SHP77 (cell line): ENCODE measurements at regions not wholly inside any gene's neighbourhood (a gene's known extent, or its start where the extent isn't known, plus 50 kb on each side); places are given as distances from the start of the nearest gene placed in this dataset.
"Not testable (repeated sequence)": the region's sequence is repeated elsewhere in the genome, so short reads cannot be mapped to it uniquely, and the experiment has no call there.

Experiments
- DNase-seq, 2 experiments: peaks; one replicate each; lab custom pipeline; 2025; lab: John Stamatoyannopoulos, UW

DNA sequence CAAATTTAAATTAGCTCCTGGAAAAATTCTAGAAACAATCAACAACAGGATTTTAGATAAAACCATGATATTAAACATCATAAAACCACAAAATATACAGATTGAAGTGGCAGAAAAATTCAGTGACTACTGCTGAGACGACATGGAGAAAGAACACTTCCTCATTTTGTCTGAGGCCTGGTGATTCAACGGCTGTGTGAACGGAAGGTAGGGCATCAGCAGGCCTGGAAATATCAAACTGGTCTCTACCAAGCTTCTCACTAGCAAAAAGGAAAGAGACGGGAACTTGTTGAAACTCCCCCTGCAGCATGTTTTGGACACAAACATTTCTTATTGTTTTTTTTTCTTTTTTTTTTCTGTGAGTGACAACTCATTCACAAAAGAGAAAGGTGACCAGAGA lies 58.0 kb upstream of the AHI1 start:
- DNase-seq: no peak

DNA sequence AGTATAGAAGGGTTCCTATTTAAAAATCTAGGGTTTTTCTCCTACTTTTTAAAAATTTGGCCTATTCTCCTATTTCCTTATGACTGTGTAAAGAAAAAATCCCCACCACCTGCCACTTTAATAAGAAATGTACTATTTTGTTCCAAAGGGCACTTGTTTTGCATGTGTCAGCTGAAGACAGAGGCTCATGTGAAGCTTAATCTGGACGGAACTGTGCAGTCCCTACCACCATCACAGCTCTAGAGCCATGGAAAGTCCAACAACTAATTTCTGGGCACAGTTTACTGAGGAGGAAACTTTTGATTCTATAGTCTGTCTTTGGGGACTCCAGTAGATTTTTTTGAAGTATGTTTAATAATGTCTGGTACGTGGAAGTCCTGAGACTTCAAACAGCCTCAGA lies 60.0 kb upstream of the AHI1 start:
- DNase-seq: no peak

DNA sequence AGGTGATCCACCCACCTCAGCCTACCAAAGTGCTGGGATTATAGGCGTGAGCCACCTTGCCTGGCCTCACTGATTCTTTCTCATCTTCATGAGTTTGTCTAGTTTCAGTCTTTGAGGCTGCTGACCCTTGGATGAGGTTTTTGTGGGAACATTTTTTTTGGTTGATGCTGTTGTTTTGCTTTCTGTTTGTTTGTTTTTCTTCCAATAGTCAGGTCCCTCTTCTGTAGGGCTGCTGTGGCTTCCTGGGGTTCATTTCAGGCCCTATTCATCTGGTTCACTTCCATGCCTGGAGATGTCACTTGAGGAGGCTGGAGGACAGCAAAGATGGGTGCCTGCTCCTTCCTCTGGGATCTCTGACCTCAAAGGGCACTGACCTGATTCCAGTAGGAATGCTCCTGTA lies 68.1 kb upstream of the AHI1 start:
- not testable (repeated sequence) for DNase-seq

DNA sequence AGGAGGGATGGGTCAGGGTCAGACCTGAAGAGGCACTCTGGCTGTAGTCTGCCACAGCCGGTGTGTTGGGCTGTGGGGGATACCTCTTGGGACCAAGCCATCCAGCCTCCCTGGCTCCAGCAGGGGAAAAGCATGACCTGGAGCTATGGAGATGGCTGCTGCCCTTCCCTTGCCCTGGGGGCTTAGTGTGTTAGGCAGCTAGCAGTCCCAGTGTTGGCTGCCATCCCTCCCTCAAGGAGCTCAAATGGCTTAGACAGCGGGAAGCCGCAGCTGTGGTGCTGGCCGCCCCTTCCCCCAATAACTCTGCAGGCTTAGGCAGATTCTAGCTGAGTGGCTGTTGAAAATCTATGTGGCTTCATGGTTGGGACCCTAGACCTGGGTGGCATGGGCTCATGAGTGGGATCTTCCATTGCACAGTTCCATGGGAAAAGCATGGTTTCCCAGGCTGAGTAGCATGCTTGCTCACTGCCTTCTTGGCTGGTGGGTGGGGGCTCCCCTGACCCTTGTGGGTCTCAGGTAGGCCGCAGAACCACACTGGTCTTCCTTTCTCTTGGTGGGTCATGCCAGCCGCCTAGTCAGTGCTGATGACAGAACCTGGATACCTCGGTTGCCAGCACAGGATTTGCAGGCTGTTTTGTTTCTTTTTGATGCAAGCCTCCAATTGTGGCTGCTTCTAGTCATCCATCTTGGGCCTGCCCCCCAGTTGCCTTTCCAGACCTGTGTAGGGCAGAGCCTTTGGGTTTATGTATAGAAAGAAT lies 69.0 kb upstream of the AHI1 start:
- DNase-seq: no peak

DNA sequence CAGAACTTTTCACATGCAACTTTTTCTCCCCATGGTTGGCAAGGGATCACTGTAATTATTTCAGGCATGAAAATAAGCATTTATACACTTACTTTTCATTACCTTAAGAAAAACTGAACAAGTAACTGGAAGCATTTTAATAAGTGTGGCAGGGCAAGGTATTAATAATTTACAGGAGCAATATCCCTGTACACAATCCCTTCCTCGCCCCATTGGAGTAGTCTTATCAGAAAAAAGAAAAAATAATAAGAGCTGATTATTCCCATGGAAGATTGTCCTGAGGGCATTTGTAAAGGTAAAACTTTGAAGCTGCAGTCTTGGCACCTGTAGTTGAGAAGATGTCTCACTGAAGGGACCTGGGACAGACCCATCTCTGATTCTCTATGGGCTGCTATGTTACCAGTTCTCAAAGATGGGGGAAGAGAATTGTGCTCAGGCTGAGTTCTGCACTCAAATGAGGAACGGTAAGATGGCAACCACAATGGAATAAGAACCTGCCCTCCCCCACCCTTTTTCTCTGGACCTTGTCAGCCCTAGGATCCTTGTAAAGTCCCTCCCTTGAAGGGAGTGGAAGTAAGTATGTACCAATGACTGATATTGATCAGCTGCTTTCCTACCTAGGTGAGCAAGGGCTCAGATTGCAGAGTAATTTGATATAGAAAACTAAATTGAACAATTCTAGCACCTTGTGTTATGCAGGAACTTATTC lies 70.0 kb upstream of the AHI1 start:
- DNase-seq: no peak

DNA sequence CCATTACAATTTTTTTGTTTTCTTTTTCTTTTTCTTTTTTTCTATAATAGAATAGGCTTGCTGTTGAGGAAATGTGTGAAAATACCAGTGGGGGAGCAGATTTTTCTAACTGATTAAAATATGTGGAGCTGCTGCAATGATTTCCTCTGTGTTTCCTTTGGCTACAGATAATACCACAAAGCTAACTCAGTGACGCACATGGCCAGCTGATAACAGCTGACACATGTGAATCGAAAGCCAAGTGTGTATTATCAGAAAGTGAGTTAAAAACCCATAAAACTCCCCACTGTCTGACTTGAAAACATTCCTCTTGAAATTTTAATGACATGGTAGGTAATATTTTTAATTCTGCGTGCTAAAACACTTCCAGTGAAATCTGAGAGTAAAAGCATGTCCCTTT lies 70.8 kb upstream of the AHI1 start:
- peak; percentile 12 to 28 for DNase-seq

DNA sequence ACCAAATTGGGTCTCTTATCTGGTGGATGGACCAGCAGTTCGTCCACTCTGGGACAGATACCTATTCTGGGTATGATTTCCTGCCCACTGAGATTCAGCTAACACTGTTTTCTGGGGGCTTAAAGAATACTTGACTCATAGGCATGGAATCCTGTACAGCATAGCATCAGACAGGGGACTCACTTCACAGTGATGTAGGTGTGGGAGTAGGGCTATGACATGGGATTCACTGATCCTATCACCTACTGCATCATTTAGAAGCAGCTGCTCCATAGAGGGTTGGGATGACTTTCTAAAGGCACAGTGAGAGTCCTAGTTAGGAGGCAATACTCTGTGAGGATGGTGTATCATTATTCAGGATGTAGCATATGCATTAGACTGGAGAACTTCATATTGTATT lies 74.5 kb upstream of the AHI1 start:
- no peak for DNase-seq

DNA sequence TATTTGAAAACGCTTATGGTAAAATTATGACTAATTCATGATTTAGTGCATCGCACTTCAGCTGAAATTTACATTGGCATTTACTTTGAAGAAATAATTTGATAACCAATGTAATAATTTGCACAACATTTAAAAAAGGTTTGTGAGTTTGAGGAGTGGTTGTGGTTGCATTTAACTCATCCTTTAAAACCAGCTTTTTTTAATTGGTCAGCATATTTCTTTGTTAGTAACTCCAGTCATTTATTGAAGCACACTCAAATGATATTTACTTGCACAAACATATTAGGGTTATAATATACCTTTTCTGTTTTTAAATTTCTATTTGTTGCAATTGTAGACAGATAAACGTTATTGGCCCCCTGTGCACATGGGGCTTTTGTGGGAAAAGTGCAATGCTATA lies 78.1 kb upstream of the AHI1 start:
- no peak for DNase-seq

DNA sequence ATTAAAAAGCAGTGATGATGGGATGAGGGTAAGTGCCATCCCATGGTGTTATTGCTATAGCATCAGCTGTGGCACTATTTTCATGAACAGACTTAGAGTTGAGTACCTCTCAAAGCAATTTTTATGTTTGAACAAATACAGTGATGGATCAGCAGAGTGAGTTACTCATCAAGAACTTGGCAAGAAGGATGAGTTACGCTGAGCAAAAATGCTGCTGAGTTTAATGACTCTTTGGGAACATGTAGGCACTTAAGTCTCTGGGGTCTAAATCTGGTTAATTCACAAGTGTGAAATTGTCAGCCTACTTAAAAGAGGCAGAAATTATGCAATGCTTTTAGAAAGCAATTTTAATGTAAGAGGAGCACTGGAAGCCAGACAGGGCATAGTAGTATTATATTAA lies 78.5 kb upstream of the AHI1 start:
- DNase-seq: peak; percentile 15 to 52

DNA sequence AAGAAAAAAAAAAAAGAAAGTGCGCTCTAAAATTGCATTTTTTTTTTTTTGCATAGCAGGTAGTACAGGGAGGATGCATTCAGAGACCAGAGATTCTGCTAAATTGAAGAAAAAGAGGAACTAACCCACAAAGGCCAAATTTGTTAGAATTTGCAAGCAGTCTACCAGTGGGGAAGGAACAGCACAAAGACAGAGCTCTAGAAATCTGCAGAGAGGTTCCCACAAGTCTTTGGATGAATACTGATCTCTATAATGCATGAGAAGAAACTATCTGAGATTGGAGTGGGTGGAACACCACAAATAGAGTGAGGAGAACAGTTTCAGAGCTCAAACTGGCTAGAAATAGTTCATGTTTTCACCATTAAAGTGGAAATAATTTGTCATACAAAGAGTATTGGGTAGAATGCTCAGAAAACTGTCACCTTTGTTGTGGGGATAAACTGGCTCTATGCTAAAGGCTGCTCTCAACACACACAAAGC lies 79.6 kb upstream of the AHI1 start:
- DNase-seq: no peak

DNA sequence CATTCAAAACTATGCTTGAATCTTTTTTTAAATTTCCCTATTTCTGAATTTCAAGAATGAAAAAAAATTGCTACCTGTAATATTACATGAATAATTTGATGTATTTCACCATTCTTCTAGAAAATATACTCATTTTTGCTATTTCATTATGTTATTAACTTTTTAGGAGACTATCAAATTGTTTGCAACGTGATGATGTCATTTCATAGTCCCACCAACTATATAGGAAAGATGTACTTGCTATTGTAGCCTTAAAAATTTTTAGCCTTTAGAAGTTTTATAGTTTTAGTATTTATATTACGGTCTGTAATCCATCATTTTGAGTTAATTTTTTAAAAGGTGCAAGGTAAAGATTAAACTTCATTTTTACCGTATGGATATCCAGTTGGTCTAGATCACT lies 81.4 kb upstream of the AHI1 start:
- DNase-seq: no peak

DNA sequence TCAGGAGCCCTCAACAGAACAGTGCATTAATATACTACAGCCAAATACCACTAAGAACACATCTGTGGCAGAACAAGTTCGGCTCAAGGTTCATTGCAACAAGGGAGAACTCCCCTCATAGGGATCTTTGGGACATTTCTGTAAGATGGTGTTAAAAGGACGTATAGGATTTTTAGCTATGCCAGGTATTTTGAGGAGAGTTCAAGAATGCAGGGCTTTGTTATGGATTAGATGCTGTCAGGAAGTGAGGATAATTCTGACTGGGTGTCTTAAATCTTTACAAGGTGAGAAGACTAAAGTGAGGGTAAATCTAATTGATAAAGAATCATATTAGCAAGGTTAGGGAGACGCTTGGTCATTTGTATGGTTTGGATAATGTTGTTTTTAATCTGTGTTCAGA lies 83.7 kb upstream of the AHI1 start:
- no peak for DNase-seq

DNA sequence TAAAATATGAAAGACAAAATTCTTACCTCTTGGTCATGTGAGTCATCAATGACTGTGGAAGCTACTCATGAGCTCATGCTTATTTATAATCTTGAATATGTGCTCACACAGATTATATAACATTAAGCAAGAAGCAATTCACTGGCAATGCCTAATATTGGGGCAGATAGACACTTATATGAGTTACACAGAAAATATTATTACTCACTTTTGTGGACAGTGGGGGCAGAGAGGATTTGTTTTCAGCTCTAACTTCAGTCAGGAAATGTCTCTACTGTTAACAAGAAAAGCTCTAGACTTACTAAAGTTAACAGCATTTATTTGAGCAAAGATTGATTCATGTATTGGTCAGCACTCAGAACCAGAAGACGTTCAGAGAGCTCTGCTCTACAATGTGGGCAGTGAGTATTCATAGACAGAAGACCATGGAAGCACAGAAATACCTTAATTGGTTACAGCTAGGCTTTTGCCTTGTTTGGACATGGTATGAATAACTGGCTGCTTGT lies 85.8 kb upstream of the AHI1 start:
- no peak for DNase-seq

DNA sequence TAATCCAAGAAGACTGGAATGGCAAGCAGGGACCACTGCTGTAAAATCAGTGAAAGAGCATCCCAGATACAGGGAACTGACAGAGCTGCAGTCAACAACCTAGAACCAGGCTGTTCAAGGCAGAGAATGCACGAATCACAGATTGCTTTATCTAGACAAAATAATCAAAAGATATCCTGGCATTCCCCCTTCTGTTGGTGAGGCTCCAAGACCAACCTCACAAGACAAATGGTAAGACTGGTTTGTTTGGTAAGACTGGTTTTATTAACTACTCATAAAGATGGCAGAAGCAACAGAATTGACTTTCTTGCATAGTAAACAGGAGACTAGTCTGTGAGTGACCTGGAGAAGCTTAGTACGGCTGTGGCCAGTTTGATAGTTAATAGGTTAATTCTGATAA lies 88.8 kb upstream of the AHI1 start:
- DNase-seq: no peak

DNA sequence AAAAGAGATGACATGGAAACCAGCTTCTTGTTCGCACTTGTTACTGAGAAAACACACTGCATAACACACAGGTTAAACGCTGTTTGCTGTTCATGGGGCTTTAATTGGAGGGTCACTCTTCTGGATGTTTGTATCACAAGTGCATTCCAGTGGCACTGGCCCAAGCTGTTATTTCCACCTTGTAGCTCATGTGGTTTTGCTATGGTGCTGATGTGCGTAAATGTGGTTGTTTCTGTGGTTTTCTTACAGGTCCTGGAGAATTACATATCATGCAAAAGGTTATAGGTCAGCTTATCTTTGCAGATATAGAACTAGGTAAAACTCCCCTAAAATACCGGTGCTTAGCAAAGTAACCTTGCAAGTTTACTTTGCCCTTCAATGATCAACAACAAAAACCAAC lies 89.3 kb upstream of the AHI1 start:
- DNase-seq: no peak

DNA sequence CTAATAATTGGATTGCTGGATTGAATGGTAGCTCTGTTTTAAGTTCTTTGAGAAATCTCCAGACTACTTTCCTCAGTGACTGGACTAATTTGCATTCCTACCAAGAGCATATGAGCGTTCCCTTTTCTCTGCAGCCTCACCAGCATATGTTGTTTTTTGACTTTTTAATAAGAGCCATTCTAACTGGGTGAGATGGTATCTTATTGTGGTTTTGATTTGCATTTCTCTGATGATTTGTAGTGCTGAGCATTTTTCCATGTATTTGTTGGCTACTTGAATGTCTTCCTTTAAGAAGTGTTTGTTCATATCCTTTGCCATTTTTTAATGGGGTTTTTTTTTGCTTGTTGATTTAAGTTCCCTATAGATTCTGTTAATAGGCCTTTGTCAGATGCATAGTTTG lies 94.7 kb upstream of the AHI1 start:
- DNase-seq: no peak

DNA sequence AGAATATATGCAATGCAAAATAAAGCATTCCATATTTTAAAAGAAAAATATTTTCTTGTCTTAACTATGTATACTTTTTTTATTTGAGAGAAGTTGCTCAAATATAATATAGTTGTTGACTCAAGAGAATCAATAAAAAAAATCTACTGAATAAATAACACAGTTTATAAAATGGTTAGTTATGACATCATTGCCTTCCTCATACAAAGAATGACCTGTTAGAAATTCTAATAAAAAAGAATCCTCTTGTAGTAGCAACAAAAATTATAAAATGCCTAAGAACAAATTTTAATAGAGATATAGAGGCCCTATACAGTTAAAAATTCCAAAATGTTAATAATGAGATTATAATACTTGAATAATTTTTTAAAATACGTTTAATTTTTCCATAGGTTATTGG lies 96.5 kb upstream of the AHI1 start:
- DNase-seq: no peak

DNA sequence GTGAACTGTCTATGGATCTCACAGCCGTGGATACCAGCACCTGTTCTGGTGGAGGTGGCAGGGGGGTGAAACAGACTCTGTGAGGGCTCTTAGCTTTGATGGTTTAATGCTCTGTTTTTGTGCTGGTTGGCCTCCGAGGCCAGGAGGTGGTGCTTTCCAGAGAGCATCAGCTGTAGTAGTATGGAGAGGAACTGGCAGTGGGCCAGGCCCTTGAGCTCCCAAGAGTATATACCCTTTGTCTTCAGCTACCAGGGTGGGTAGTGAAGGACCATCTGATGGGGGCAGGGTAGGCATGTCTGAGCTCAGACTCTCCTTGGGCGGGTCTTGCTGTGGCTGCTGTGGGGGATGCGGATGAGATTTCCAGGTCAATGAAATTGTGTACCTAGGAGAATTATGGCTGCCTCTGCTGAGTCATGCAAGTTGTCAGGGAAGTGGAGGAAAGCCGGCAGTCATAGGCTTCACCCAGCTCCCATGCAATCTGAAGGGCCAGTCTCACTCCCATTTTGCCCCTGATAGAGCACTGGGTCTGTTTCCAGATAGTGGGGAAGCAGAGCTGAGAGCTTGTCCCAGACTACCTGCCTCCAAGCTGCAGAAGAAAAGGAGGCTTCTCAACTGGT lies 102.7 kb upstream of the AHI1 start:
- peak; percentile 93 to 94 for DNase-seq

DNA sequence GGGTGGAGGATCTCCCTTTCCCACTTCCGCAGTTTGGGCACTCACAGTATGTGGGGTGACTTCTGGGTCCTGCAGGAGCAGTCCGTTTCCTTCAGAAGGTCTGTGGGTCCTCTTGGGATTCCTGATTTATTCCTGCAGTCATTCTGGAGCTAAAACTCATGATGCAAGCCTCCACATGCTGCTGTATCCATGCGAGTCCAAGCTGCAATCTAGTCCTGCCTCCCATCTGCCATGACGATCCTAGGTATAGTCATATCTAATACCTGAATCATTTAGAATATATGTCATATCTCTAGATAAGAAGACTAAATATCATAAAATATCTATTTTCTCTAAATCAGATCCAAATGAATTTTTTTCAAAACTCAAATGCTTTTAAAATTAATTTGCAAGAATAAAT lies 103.4 kb upstream of the AHI1 start:
- peak; percentile 20 to 25 for DNase-seq

DNA sequence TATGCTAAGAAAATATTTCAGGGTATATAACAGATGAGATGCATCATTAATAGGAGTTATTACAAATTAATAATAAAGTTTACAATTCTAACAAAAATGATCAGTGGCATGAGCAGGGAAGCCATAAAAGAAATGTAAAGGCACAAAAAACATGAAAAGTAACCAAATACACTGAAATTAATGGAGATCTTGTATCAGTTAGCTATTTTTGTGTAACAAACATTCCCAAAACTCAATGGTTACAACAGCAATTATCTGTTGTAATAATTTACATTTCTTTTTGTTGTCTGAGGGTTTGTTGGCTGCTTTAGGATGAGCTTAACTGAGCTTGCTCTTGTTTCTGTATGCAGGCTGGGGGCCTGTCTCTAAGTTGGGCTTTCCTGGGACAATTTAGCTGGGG lies 104.3 kb upstream of the AHI1 start:
- no peak for DNase-seq

DNA sequence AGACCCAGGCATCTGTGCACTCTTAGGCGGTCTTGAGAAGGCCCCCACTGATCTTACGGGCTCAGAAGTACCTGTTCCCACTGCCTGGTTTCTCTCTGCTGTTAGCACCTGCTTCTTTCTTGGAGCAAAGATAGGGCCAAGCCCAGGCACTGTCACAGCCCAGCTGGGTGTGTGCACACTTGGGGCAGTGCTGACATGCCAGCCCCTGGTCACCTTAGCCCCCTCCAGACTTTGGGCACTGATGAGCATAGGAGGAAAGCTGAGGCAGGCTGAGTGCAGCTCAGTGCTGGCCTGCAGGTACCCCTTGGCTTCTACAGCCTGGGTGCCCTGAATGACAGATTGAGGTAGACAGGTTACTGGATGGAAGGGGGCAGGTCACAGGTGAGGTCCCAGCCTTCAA lies 105.7 kb upstream of the AHI1 start:
- DNase-seq: no peak

DNA sequence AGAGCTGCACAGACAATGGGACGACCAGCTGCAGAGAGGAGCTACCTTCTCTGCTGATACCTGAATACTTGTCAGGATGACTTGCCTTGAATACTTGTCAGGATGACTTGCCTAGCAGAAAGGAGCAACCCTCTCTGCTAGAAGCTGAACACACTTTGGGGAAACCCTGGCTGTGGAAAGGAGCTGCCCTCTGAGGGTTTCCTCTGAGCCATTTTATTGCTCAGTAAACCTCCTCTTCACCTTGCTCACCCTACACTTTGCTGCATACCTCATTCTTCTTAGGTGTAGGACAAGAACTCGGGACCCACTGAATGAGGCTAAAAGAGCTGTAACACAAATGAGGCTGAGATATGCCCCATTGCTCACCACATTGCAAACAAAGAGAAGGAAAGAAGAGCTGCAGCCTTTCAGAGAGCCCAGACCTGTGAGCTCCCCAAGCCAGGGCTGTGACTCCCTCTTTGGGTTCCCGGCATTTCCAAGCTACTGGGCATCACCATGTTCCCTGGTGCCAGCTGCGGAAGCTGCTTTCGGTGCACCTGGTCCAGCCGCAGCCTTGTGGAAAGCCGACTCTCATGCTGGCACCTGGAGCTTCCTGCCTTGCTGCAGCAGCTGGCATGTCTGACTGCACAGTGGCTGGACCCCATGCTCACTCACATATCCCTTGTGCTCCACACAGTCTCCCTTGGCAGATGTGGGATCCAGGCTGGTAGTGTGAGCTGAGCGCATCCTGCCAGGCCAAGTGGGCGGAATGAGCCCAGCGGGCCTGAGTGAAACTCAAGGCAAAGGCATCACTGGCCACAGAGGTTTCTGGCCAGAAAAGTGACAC lies 106.7 kb upstream of the AHI1 start:
- DNase-seq: peak; percentile 87 to 94
